ENCODE measurements at regions not wholly inside any gene's neighbourhood (a gene's known extent, or its start where the extent isn't known, plus 50 kb on each side); places are given as distances from the start of the nearest gene placed in this dataset.
"Not testable (repeated sequence)": the region's sequence is repeated elsewhere in the genome, so short reads cannot be mapped to it uniquely, and the experiment has no call there.

GRCh38 chr1:208349694-208350330, 105.6 kb upstream of the PLXNA2 start:
- no peaks in the 10 kb centered on the region for H3K9me3 ChIP-seq (ENCODE audit: insufficient read depth, low read length)
- H3K36me3 ChIP-seq (ENCODE audit: low read length), result no peaks in the 10 kb centered on the region
- H3K4me2 ChIP-seq (ENCODE audit: low read depth, low read length, poor library complexity, severe bottlenecking), result no peak overlapping the region
- no peak overlapping the region for H3K27ac ChIP-seq (ENCODE audit: low read depth, low read length)
- H3K27me3 ChIP-seq (ENCODE audit: low read length), result no peaks in the 10 kb centered on the region
- no peaks in the 10 kb centered on the region for H3F3A ChIP-seq (ENCODE audit: insufficient read depth)
- no peaks in the 10 kb centered on the region for H4K20me1 ChIP-seq (ENCODE audit: low read depth, low read length)
- H3K79me2 ChIP-seq (ENCODE audit: insufficient read depth, low read length), result no peaks in the 10 kb centered on the region
- no peak overlapping the region for H2AFZ ChIP-seq (ENCODE audit: low read depth, low read length, severe bottlenecking)
- TF ChIP-seq EZH2phosphoT487 (conservative IDR thresholded peaks at IDR 0.05; ENCODE audit: low read length) (no peak), CTCF (IDR thresholded peaks at IDR 0.05; ENCODE audit: insufficient read depth, low read length, poor library complexity, severe bottlenecking) (no peak)
- no peaks in the 10 kb centered on the region for H3K9me2 ChIP-seq (replicated peaks; ENCODE audit: insufficient read depth, low read length)
- no peak overlapping the region for H3K4me3 ChIP-seq (ENCODE audit: insufficient read depth, low read length, poor library complexity, severe bottlenecking)
- H3K9ac ChIP-seq (ENCODE audit: low read length), result no peak overlapping the region

DNA sequence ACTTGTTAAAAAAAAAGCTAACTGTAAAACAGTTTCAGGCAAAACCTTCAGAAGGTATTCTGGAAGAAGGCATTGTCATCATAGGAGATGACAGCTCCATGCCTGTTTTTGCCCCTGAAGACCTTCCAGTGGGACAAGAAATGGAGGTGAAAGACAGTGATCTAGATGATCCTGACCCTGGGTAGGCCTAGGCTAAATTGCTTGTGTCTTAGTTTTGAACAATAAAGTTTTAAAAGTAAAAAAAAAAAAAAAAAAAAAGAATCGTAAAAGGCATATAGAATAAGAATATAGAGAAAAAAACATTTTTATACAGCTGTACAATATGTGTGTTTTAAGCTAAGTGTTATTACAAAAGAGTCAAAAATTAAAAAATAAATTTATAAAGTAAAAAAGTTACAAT, 106.6 kb upstream of the PLXNA2 start:
- Histone ChIP-seq H3K27ac (ENCODE audit: low read depth, low read length) (no peak overlapping the region), H3K79me2 (ENCODE audit: insufficient read depth, low read length) (no peaks in the 10 kb centered on the region), H3K4me3 (ENCODE audit: insufficient read depth, low read length, poor library complexity, severe bottlenecking) (no peak overlapping the region), H3K9ac (ENCODE audit: low read length) (no peak overlapping the region), H3F3A (ENCODE audit: insufficient read depth) (no peaks in the 10 kb centered on the region), H3K4me2 (ENCODE audit: low read depth, low read length, poor library complexity, severe bottlenecking) (no peak overlapping the region), H3K9me3 (ENCODE audit: insufficient read depth, low read length) (no peaks in the 10 kb centered on the region), H3K9me2 (replicated peaks; ENCODE audit: insufficient read depth, low read length) (no peaks in the 10 kb centered on the region), H2AFZ (ENCODE audit: low read depth, low read length, severe bottlenecking) (no peak overlapping the region), H4K20me1 (ENCODE audit: low read depth, low read length) (no peaks in the 10 kb centered on the region), H3K36me3 (ENCODE audit: low read length) (no peaks in the 10 kb centered on the region), H3K27me3 (ENCODE audit: low read length) (no peaks in the 10 kb centered on the region)
- TF ChIP-seq CTCF (IDR thresholded peaks at IDR 0.05; ENCODE audit: insufficient read depth, low read length, poor library complexity, severe bottlenecking) (no peak), EZH2phosphoT487 (conservative IDR thresholded peaks at IDR 0.05; ENCODE audit: low read length) (no peak)

GRCh38 chr1:208351838-208352237, 107.7 kb upstream of the PLXNA2 start:
- no peak overlapping the region for H3K4me3 ChIP-seq (ENCODE audit: insufficient read depth, low read length, poor library complexity, severe bottlenecking)
- H3K27me3 ChIP-seq (ENCODE audit: low read length), result no peaks in the 10 kb centered on the region
- H4K20me1 ChIP-seq (ENCODE audit: low read depth, low read length), result no peaks in the 10 kb centered on the region
- no peaks in the 10 kb centered on the region for H3K79me2 ChIP-seq (ENCODE audit: insufficient read depth, low read length)
- no peak overlapping the region for H3K27ac ChIP-seq (ENCODE audit: low read depth, low read length)
- no peaks in the 10 kb centered on the region for H3F3A ChIP-seq (ENCODE audit: insufficient read depth)
- no peak overlapping the region for H3K4me2 ChIP-seq (ENCODE audit: low read depth, low read length, poor library complexity, severe bottlenecking)
- H3K9me3 ChIP-seq (ENCODE audit: insufficient read depth, low read length), result no peaks in the 10 kb centered on the region
- H3K9ac ChIP-seq (ENCODE audit: low read length), result no peak overlapping the region
- H2AFZ ChIP-seq (ENCODE audit: low read depth, low read length, severe bottlenecking), result no peak overlapping the region
- TF ChIP-seq CTCF (IDR thresholded peaks at IDR 0.05; ENCODE audit: insufficient read depth, low read length, poor library complexity, severe bottlenecking), result no peak
- TF ChIP-seq EZH2phosphoT487 (conservative IDR thresholded peaks at IDR 0.05; ENCODE audit: low read length), result no peak
- no peaks in the 10 kb centered on the region for H3K36me3 ChIP-seq (ENCODE audit: low read length)
- no peaks in the 10 kb centered on the region for H3K9me2 ChIP-seq (replicated peaks; ENCODE audit: insufficient read depth, low read length)

DNA sequence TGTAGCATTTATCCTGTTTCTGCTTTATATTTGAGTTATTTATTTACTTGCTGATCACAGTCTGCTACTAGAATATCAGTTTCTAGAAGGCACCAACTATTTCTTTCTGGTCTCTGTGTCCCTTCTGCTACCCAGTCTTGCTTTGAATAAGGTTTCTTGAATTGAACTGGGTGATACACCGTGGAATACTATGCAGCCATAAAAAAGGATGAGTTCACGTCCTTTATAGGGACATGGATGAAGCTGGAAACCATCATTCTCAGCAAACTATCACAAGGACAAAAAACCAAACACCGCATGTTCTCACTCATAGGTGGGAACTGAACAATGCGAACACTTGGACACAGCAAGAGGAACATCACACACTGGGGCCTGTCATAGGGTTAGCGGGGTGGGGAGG, 109.6 kb upstream of the PLXNA2 start:
- H3K9me2 ChIP-seq (replicated peaks; ENCODE audit: insufficient read depth, low read length); H3K4me3 ChIP-seq (ENCODE audit: insufficient read depth, low read length, poor library complexity, severe bottlenecking); H3K4me2 ChIP-seq (ENCODE audit: low read depth, low read length, poor library complexity, severe bottlenecking); H3K9ac ChIP-seq (ENCODE audit: low read length); H3K36me3 ChIP-seq (ENCODE audit: low read length); H3K79me2 ChIP-seq (ENCODE audit: insufficient read depth, low read length); H3K27me3 ChIP-seq (ENCODE audit: low read length); H3F3A ChIP-seq (ENCODE audit: insufficient read depth); H3K27ac ChIP-seq (ENCODE audit: low read depth, low read length); H2AFZ ChIP-seq (ENCODE audit: low read depth, low read length, severe bottlenecking); H3K9me3 ChIP-seq (ENCODE audit: insufficient read depth, low read length); H4K20me1 ChIP-seq (ENCODE audit: low read depth, low read length): not testable (repeated sequence)

Data from SU-DHL-6 (cell line).